Fibroblast of lung (primary cell): ENCODE measurements at regions not wholly inside any gene's neighbourhood (a gene's known extent, or its start where the extent isn't known, plus 50 kb on each side); places are given as distances from the start of the nearest gene placed in this dataset.

Experiments used
- DNase-seq, 2 donors: peaks; one replicate each; pipeline versions ENCODE4 v3.0.0 to v3.0.0-alpha.2; 2010; ENCODE audit warnings: low read depth in 2 of 2
- H2AFZ ChIP-seq: 2 replicates; pipeline ENCODE4 v1.5.1; 2012; ENCODE audit warnings: low read length, control low read depth, inconsistent platforms
- H3K27ac ChIP-seq: 2 replicates; pipeline ENCODE4 v1.5.1; 2011; ENCODE audit warnings: low read length, control low read depth; ENCODE audit not compliant: insufficient read depth
- H3K27me3 ChIP-seq: 2 replicates; pipeline ENCODE4 v1.5.1; 2011; ENCODE audit warnings: mild to moderate bottlenecking, low read length; ENCODE audit not compliant: control insufficient read depth, insufficient read depth
- H3K36me3 ChIP-seq: 2 replicates; pipeline ENCODE4 v1.5.1; 2011; ENCODE audit warnings: low read length; ENCODE audit not compliant: control insufficient read depth, insufficient read depth
- H3K4me1 ChIP-seq: 2 replicates; pipeline ENCODE4 v1.5.1; 2011; ENCODE audit warnings: low read length; ENCODE audit not compliant: control insufficient read depth, insufficient read depth; ENCODE audit errors: extremely low read depth
- H3K4me2 ChIP-seq: 2 replicates; pipeline ENCODE4 v1.5.1; 2011; ENCODE audit warnings: low read length, control low read depth; ENCODE audit not compliant: insufficient read depth; ENCODE audit errors: extremely low read depth
- H3K4me3 ChIP-seq, 4 experiments: fragments of 200-600 bp in 1 of 4; sonication (generic) in 1 of 4; replicated peaks in 1 of 4; 2 replicates each; pipeline ENCODE4 v1.5.1; 2011 to 2016; ENCODE audit warnings: low read length in 4 of 4, low read depth in 3 of 4, mild to moderate bottlenecking in 3 of 4, control low read depth in 2 of 4, inconsistent platforms in 1 of 4, mixed read lengths in 1 of 4; ENCODE audit not compliant: insufficient read depth in 1 of 4; ENCODE audit errors: control extremely low read depth in 1 of 4
- H3K79me2 ChIP-seq: 2 replicates; pipeline ENCODE4 v1.5.1; 2012; ENCODE audit warnings: mild to moderate bottlenecking, low read length, inconsistent platforms; ENCODE audit not compliant: control insufficient read depth, insufficient read depth
- H3K9ac ChIP-seq: 2 replicates; pipeline ENCODE4 v1.5.1; 2011; ENCODE audit warnings: mild to moderate bottlenecking, low read length, control low read depth; ENCODE audit not compliant: insufficient read depth
- H3K9me3 ChIP-seq: 2 replicates; pipeline ENCODE4 v1.5.1; 2012; ENCODE audit warnings: low read depth, low read length; ENCODE audit not compliant: control insufficient read depth, insufficient read depth
- H4K20me1 ChIP-seq: 2 replicates; pipeline ENCODE4 v1.5.1; 2011; ENCODE audit warnings: low read length; ENCODE audit not compliant: control insufficient read depth, insufficient read depth; ENCODE audit errors: extremely low read depth
- CTCF ChIP-seq, 2 donors: IDR thresholded peaks in 1 of 2; conservative IDR thresholded peaks in 1 of 2; 1 replicate in 1 of 2; 2 replicates in 1 of 2; pipeline ENCODE4 v1.5.1; 2011 to 2012; ENCODE audit warnings: low read length in 2 of 2, control low read depth in 1 of 2, inconsistent platforms in 1 of 2, low read depth in 1 of 2, mild to moderate bottlenecking in 1 of 2
- EZH2 ChIP-seq: IDR thresholded peaks from 2 replicates; pipeline ENCODE4 v1.5.1; 2012; ENCODE audit warnings: low read length, control low read depth, mild to moderate bottlenecking; ENCODE audit errors: missing control alignments

GRCh38 chr3:182238126-182238525 is 526.4 kb downstream of the SOX2 start:
- no peaks in the 10 kb centered on the region for H3K9me3 ChIP-seq
- H3K27ac ChIP-seq, result no peak overlapping the region
- H3K36me3 ChIP-seq, result no peaks in the 10 kb centered on the region
- no peak overlapping the region for H3K4me2 ChIP-seq
- no peak overlapping the region for H2AFZ ChIP-seq
- no peaks in the 10 kb centered on the region for H3K79me2 ChIP-seq
- no peak for TF ChIP-seq CTCF (conservative IDR thresholded peaks at IDR 0.05 in 1 of 2, IDR thresholded peaks at IDR 0.05 in 1 of 2; ENCODE audit: low read depth in 1 of 2, low read length in 2 of 2)
- TF ChIP-seq EZH2, result no peak
- no peak overlapping the region for H3K9ac ChIP-seq
- H3K4me1 ChIP-seq, result no peaks in the 10 kb centered on the region
- H3K4me3 ChIP-seq, result no peak overlapping the region
- H4K20me1 ChIP-seq, result no peaks in the 10 kb centered on the region
- no peaks in the 10 kb centered on the region for H3K27me3 ChIP-seq
- peak in 1 of 2 donors; percentile 86 for DNase-seq

GRCh38 chr3:182239316-182239715 is 527.6 kb downstream of the SOX2 start:
- H3K4me2 ChIP-seq, result no peak overlapping the region
- TF ChIP-seq CTCF (conservative IDR thresholded peaks at IDR 0.05 in 1 of 2, IDR thresholded peaks at IDR 0.05 in 1 of 2; ENCODE audit: low read depth in 1 of 2, low read length in 2 of 2), result no peak
- TF ChIP-seq EZH2, result no peak
- H3K79me2 ChIP-seq, result no peaks in the 10 kb centered on the region
- H4K20me1 ChIP-seq, result no peaks in the 10 kb centered on the region
- H3K9me3 ChIP-seq, result no peaks in the 10 kb centered on the region
- H3K9ac ChIP-seq, result no peak overlapping the region
- no peaks in the 10 kb centered on the region for H3K27me3 ChIP-seq
- no peaks in the 10 kb centered on the region for H3K36me3 ChIP-seq
- no peaks in the 10 kb centered on the region for H3K4me1 ChIP-seq
- H2AFZ ChIP-seq, result no peak overlapping the region
- no peak overlapping the region for H3K27ac ChIP-seq
- DNase-seq, result peak in 1 of 2 donors; percentile 33
- no peak overlapping the region for H3K4me3 ChIP-seq

GRCh38 chr3:182240474-182240873 is 528.7 kb downstream of the SOX2 start:
- H3K4me1 ChIP-seq, result no peaks in the 10 kb centered on the region
- no peak overlapping the region for H3K9ac ChIP-seq
- no peak overlapping the region for H3K4me2 ChIP-seq
- H3K27me3 ChIP-seq, result no peaks in the 10 kb centered on the region
- H3K79me2 ChIP-seq, result no peaks in the 10 kb centered on the region
- H3K4me3 ChIP-seq, result no peak overlapping the region
- no peaks in the 10 kb centered on the region for H3K9me3 ChIP-seq
- H3K36me3 ChIP-seq, result no peaks in the 10 kb centered on the region
- H2AFZ ChIP-seq, result no peak overlapping the region
- TF ChIP-seq EZH2, result no peak
- no peak overlapping the region for H3K27ac ChIP-seq
- DNase-seq, result no peak
- H4K20me1 ChIP-seq, result no peaks in the 10 kb centered on the region
